Lower leg skin (tissue), 4 donors: ENCODE measurements at regions not wholly inside any gene's neighbourhood (a gene's known extent, or its start where the extent isn't known, plus 50 kb on each side); places are given as distances from the start of the nearest gene placed in this dataset.

Source experiments
- DNase-seq, 2 donors: peaks; one replicate each; pipeline ENCODE4 v3.0.0-alpha.2; 2019; ENCODE audit warnings: low spot score in 2 of 2
- H3K4me3 ChIP-seq: fragments of 200-600 bp; sonication (generic); 2 replicates; pipeline ENCODE4 v1.5.1; 2017; ENCODE audit warnings: mild to moderate bottlenecking, low read depth; ENCODE audit not compliant: poor library complexity, severe bottlenecking
- POLR2A ChIP-seq, 2 donors: fragments of 450-650 bp; IDR thresholded peaks; one replicate each; pipeline ENCODE4 v1.6.1; 2016 to 2017; ENCODE audit warnings: antibody characterized with exemption in 2 of 2, mild to moderate bottlenecking in 1 of 2, moderate library complexity in 1 of 2
- WGBS, 2 donors: methylation state at CpG; one replicate each; pipeline ENCODE4 v1.1.5; 2018; 5-methylcytosine and 5-hydroxymethylcytosine counted together
- intact Hi-C: fragments of 100-400 bp; cut with DNase I; formaldehyde crosslinking; loops from one replicate; pipeline ENCODE4 v1.15.0; 2023; ENCODE audit warnings: low total_unique reads
- TF ChIP-seq, protein P1 (sequence below), 3 donors: fragments of 450-650 bp; IDR thresholded peaks; one replicate each; pipeline ENCODE4 v1.5.1; 2016; ENCODE audit warnings: antibody characterized with exemption in 3 of 3, mild to moderate bottlenecking in 3 of 3, moderate library complexity in 2 of 3

DNA sequence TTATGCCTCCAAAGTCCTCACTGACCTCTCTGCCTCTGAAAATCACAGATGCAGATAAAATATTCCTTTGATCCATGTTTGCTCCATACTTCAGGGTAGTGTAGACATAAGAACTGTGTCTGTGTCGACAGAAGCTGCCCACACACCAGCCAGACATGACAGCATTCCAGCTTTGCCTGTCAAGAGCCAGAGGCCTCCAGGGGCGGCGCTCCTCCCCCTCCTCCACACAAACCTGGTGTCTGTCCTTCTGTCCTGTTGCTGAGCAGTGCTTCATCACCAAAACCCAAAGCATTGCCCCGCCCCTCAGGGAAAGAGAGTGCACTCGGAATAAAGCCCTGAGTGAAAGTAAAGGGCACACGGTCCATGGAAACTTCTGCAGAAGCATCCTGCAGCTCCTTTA is 379.4 kb downstream of the FBXW7 start:
- 69 to 77% methylated on average over 6 of the region's 6 CpGs for WGBS, 2 donors
- TF ChIP-seq, protein P1, sequence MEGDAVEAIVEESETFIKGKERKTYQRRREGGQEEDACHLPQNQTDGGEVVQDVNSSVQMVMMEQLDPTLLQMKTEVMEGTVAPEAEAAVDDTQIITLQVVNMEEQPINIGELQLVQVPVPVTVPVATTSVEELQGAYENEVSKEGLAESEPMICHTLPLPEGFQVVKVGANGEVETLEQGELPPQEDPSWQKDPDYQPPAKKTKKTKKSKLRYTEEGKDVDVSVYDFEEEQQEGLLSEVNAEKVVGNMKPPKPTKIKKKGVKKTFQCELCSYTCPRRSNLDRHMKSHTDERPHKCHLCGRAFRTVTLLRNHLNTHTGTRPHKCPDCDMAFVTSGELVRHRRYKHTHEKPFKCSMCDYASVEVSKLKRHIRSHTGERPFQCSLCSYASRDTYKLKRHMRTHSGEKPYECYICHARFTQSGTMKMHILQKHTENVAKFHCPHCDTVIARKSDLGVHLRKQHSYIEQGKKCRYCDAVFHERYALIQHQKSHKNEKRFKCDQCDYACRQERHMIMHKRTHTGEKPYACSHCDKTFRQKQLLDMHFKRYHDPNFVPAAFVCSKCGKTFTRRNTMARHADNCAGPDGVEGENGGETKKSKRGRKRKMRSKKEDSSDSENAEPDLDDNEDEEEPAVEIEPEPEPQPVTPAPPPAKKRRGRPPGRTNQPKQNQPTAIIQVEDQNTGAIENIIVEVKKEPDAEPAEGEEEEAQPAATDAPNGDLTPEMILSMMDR (IDR thresholded peaks at IDR 0.05), result no peak
- no peak for TF ChIP-seq POLR2A (IDR thresholded peaks at IDR 0.05)
- DNase-seq, result no peak
- intact Hi-C loops, result no loop called here
- no peak overlapping the region for H3K4me3 ChIP-seq

DNA sequence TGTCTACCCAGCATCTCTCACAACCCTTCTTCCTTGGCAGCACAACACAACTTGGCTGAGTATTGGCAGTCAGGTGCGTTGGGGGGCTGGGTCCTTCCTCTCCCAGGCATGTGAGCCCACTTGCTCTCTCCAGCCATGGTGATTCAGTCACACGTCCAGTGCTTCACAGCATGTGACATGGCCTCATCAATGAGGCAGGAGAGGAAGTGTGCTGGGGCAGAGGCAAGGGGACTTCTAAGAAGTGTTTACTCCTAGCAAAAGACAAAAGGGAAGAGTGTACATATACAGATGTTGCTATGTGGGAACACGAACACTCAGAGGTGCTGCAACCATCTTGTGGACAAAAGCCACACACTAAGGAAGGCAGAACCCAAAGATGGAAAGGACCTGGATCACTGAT is 380.8 kb downstream of the FBXW7 start:
- H3K4me3 ChIP-seq, result no peak overlapping the region
- DNase-seq, result no peak
- 83 to 85% methylated on average over 3 of the region's 3 CpGs for whole genome bisulfite sequencing, 2 donors
- no peak for TF ChIP-seq POLR2A (IDR thresholded peaks at IDR 0.05)
- TF ChIP-seq, protein P1 (IDR thresholded peaks at IDR 0.05), result no peak
- intact Hi-C loops, result no loop called here

DNA sequence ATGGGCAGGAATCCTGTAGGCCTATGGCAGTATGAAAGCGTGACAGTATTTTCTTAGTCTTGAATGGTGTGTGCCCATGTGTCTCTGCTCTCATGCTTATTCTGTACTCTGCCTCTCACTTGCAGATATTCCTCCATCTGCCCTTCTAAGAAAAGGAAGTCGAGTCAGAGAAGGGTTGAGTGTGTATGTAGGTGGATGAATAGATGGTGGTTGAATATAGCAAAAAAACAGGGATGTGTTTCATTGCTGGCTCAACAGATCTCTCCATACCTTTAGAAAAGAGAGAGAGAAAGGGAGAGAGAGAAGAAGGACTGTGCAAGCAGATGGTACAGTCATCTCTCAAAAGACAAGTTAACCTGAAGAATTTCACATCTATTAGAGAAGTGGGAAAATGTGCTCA is 381.5 kb downstream of the FBXW7 start:
- TF ChIP-seq, protein P1 (IDR thresholded peaks at IDR 0.05), result no peak
- no peak for TF ChIP-seq POLR2A (IDR thresholded peaks at IDR 0.05)
- 89 to 92% methylated on average over 2 of the region's 2 CpGs for WGBS, 2 donors
- intact Hi-C loops, result no loop called here

DNA sequence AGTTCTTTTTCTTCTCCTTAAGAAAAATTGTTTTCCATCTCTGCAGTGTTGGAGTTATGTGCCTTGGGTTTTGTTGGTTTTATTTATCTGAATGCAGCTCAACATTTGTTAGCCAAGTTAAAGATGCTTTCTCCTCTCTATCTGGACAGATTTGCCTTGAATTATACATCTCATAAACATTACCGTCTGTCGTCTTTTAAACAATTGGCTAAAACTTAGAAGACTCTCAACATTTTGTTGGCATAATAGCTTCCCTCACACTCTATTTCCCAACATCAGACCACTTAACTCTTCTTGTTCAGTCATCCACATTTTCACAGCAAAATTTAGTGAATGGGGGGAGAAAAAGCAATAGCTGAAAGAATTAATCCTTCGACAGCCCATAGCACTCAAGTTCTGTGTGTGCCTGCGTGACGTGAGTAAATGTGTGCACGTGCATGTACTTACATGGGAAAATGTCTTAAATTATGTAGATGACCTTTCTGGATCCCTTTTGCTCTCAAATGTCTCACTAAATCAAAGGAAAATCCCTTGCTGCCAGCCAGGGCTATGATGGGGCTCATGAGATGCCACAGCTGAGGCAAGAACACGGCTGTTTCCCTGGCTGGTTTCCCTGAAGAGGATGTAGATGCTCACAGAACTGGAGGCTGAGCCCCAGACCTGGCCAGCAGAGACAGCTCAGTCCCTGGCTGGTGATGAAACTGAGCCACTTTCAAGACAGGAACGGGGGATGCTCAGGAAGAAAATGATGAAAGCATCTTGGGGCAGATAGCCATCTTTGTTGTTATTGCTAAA is 382.2 kb downstream of the FBXW7 start:
- intact Hi-C loops, result no loop called here
- 84 to 90% methylated on average over 8 of the region's 8 CpGs for WGBS, 2 donors
- DNase-seq, result no peak
- no peak overlapping the region for H3K4me3 ChIP-seq
- TF ChIP-seq, protein P1 (IDR thresholded peaks at IDR 0.05), result no peak
- TF ChIP-seq POLR2A (IDR thresholded peaks at IDR 0.05), result no peak

More for the DNA sequence above, 381.5 kb downstream of the FBXW7 start:
- DNase-seq, result no peak
- no peak overlapping the region for H3K4me3 ChIP-seq

DNA sequence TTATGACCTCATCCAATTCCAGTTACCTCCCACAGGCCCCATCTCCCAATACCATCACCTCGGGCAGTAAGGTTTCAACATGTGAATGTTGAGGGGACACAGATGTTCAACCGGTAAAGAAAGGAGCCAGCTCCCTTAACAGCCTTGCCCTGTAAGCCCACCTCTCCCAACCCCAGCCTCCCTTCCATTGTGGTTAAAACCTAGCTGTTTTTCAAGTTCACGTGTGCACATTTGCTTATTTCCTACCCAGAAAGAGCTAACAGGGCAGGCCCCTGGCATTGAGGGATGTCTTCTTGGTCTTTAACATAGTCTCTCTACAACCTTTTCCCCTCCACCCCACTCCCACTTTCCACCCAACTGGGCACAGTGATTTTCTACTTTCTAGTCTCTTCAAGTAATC is 385.7 kb downstream of the FBXW7 start:
- WGBS, 2 donors, result 83 to 87% methylated on average over 3 of the region's 3 CpGs
- intact Hi-C loops, result no loop called here
- H3K4me3 ChIP-seq, result no peak overlapping the region
- DNase-seq, result no peak
- no peak for TF ChIP-seq POLR2A (IDR thresholded peaks at IDR 0.05)
- TF ChIP-seq, protein P1 (IDR thresholded peaks at IDR 0.05), result no peak

DNA sequence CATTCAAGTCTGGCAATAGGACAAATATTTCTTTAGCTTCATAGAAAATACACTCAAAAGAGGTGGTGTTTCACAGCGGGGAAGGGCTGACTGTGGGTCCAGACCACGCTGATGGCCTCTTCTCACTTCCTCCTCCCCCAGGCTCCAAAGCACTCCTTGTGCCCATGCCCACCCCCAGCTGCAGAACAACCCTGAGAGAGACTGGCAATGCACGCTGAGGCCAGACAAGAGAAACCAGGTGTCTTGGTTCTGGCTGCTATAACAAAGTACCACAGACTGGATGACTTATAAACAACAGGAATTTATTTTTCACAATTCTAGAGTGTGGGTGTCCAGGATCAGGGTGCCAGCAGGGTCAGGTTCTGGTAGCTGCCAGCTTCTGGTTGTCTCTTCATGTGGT is 386.1 kb downstream of the FBXW7 start:
- TF ChIP-seq, protein P1 (IDR thresholded peaks at IDR 0.05), result no peak
- no peak for TF ChIP-seq POLR2A (IDR thresholded peaks at IDR 0.05)
- no peak for DNase-seq
- WGBS, 2 donors, result 85 to 90% methylated on average over 3 of the region's 3 CpGs
- no peak overlapping the region for H3K4me3 ChIP-seq
- intact Hi-C loops, result no loop called here
